H1 (cell line): ENCODE measurements at regions not wholly inside any gene's neighbourhood (a gene's known extent, or its start where the extent isn't known, plus 50 kb on each side); places are given as distances from the start of the nearest gene placed in this dataset.
"Not testable (repeated sequence)": the region's sequence is repeated elsewhere in the genome, so short reads cannot be mapped to it uniquely, and the experiment has no call there.

ENCODE experiments used
- BACH1 ChIP-seq: IDR thresholded peaks from 2 replicates; pipeline ENCODE4 v1.6.1; 2012; ENCODE audit warnings: low read length, improper control_type of control experiment
- CHD7 ChIP-seq: fragments of 300-600 bp; sonication (generic); IDR thresholded peaks from 2 replicates; pipeline ENCODE4 v1.7.1; 2012; ENCODE audit warnings: low read length, moderate library complexity, mild to moderate bottlenecking, inconsistent platforms; ENCODE audit not compliant: insufficient replicate concordance
- CTCF ChIP-seq, 3 experiments: IDR thresholded peaks; 1 replicate in 2 of 3; 2 replicates in 1 of 3; pipeline versions ENCODE4 v1.5.1 to v1.6.1; 2011; ENCODE audit warnings: low read length in 3 of 3, mild to moderate bottlenecking in 3 of 3, inconsistent platforms in 2 of 3, low read depth in 1 of 3, moderate library complexity in 1 of 3; ENCODE audit not compliant: insufficient read depth in 1 of 3; ENCODE audit errors: control extremely low read depth in 1 of 3
- EP300 ChIP-seq, 2 experiments: IDR thresholded peaks; 1 replicate in 1 of 2; 2 replicates in 1 of 2; pipeline ENCODE4 v1.6.1; 2011 to 2012; ENCODE audit warnings: low read depth in 2 of 2, low read length in 2 of 2, mild to moderate bottlenecking in 2 of 2, borderline replicate concordance in 1 of 2, inconsistent platforms in 1 of 2, moderate library complexity in 1 of 2
- GTF2F1 ChIP-seq: IDR thresholded peaks from 2 replicates; pipeline ENCODE4 v1.6.1; 2012; ENCODE audit warnings: low read depth, low read length, improper control_type of control experiment, borderline replicate concordance
- HDAC2 ChIP-seq, 2 experiments: fragments of 300-600 bp in 1 of 2; sonication (generic) in 1 of 2; IDR thresholded peaks; 2 replicates each; pipeline ENCODE4 v1.6.1; 2011 to 2012; ENCODE audit warnings: low read depth in 2 of 2, low read length in 2 of 2, mild to moderate bottlenecking in 2 of 2, moderate library complexity in 2 of 2, borderline replicate concordance in 1 of 2, inconsistent platforms in 1 of 2
- JUN ChIP-seq: IDR thresholded peaks from 2 replicates; pipeline ENCODE4 v1.6.1; 2011; ENCODE audit warnings: low read depth, mild to moderate bottlenecking, improper control_type of control experiment, low read length
- POLR2A ChIP-seq, 2 experiments: IDR thresholded peaks; 1 replicate in 1 of 2; 2 replicates in 1 of 2; pipeline ENCODE4 v1.6.1; 2011; ENCODE audit warnings: low read depth in 2 of 2, low read length in 2 of 2, mild to moderate bottlenecking in 2 of 2; ENCODE audit errors: control extremely low read depth in 1 of 2
- POLR2AphosphoS5 ChIP-seq: IDR thresholded peaks from 2 replicates; pipeline ENCODE4 v1.6.1; 2011; ENCODE audit warnings: low read depth, low read length
- RAD21 ChIP-seq, 2 experiments: IDR thresholded peaks in 1 of 2; conservative IDR thresholded peaks in 1 of 2; 2 replicates each; pipeline ENCODE4 v1.6.1; 2011; ENCODE audit warnings: low read depth in 2 of 2, low read length in 2 of 2, improper control_type of control experiment in 1 of 2, inconsistent platforms in 1 of 2, mild to moderate bottlenecking in 1 of 2, moderate library complexity in 1 of 2
- SP1 ChIP-seq: IDR thresholded peaks from 2 replicates; pipeline ENCODE4 v1.6.1; 2011; ENCODE audit warnings: low read depth, low read length
- TAF1 ChIP-seq: IDR thresholded peaks from 2 replicates; pipeline ENCODE4 v1.6.1; 2011; ENCODE audit warnings: mild to moderate bottlenecking, low read depth, low read length
- TCF12 ChIP-seq: IDR thresholded peaks from 2 replicates; pipeline ENCODE4 v1.6.1; 2011; ENCODE audit warnings: low read depth, mild to moderate bottlenecking, low read length
- USF2 ChIP-seq: IDR thresholded peaks from 2 replicates; pipeline ENCODE4 v1.6.1; 2011; ENCODE audit warnings: low read length, improper control_type of control experiment

- TF ChIP-seq CTCF (IDR thresholded peaks at IDR 0.05; ENCODE audit: control extremely low read depth in 1 of 3, insufficient read depth in 1 of 3, low read depth in 1 of 3, low read length in 3 of 3); HDAC2 (IDR thresholded peaks at IDR 0.05; ENCODE audit: borderline replicate concordance in 1 of 2, low read depth in 2 of 2, low read length in 2 of 2); POLR2AphosphoS5; CHD7; BACH1; POLR2A (IDR thresholded peaks at IDR 0.05; ENCODE audit: control extremely low read depth in 1 of 2, low read depth in 2 of 2, low read length in 2 of 2); RAD21 (IDR thresholded peaks at IDR 0.05 in 1 of 2, conservative IDR thresholded peaks at IDR 0.05 in 1 of 2; ENCODE audit: low read depth in 2 of 2, low read length in 2 of 2); USF2; JUN; SP1; EP300 (IDR thresholded peaks at IDR 0.05; ENCODE audit: borderline replicate concordance in 1 of 2, low read depth in 2 of 2, low read length in 2 of 2); TAF1; TCF12; GTF2F1: not testable (repeated sequence)
Observed at GRCh38 chr20:30712861-30713260, 544.6 kb upstream of the DEFB115 start.
